ENCODE measurements at regions not wholly inside any gene's neighbourhood (a gene's known extent, or its start where the extent isn't known, plus 50 kb on each side); places are given as distances from the start of the nearest gene placed in this dataset.

DNA sequence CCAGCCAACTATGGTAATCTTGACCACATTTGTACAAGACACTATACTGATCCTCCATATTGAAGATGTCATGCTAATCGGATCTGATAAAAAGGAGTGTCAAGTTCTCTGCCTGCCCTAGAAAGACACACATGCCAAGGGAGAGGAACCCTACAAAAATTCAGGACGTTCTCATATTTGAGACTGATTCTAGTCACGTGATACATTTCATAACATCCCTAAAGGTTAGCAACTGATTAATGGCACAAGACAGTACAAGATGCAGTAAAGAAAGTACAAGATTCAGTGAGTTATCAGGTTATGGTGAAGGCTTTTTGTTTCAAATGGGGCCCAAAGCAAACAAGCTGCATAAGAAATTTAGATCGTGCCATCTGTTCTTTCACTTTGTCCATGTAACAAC is 190.7 kb upstream of the MOCS1 start:
- TF ChIP-seq EP300 (conservative IDR thresholded peaks at IDR 0.05; ENCODE audit: poor library complexity, severe bottlenecking) = no peak
- no peak for TF ChIP-seq EZH2 (IDR thresholded peaks at IDR 0.05; ENCODE audit: borderline replicate concordance, insufficient read depth, low read length, poor library complexity, severe bottlenecking)
- TF ChIP-seq, protein P1, sequence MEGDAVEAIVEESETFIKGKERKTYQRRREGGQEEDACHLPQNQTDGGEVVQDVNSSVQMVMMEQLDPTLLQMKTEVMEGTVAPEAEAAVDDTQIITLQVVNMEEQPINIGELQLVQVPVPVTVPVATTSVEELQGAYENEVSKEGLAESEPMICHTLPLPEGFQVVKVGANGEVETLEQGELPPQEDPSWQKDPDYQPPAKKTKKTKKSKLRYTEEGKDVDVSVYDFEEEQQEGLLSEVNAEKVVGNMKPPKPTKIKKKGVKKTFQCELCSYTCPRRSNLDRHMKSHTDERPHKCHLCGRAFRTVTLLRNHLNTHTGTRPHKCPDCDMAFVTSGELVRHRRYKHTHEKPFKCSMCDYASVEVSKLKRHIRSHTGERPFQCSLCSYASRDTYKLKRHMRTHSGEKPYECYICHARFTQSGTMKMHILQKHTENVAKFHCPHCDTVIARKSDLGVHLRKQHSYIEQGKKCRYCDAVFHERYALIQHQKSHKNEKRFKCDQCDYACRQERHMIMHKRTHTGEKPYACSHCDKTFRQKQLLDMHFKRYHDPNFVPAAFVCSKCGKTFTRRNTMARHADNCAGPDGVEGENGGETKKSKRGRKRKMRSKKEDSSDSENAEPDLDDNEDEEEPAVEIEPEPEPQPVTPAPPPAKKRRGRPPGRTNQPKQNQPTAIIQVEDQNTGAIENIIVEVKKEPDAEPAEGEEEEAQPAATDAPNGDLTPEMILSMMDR (IDR thresholded peaks at IDR 0.05; ENCODE audit: poor library complexity, severe bottlenecking) = no peak
- no peak for TF ChIP-seq MXI1 (conservative IDR thresholded peaks at IDR 0.05; ENCODE audit: poor library complexity, severe bottlenecking)
- TF ChIP-seq SMC3 (conservative IDR thresholded peaks at IDR 0.05; ENCODE audit: poor library complexity) = no peak
- no peak for TF ChIP-seq RAD21 (conservative IDR thresholded peaks at IDR 0.05)
- no peak for TF ChIP-seq TAF1 (IDR thresholded peaks at IDR 0.05; ENCODE audit: low read depth)
- TF ChIP-seq, protein P2, sequence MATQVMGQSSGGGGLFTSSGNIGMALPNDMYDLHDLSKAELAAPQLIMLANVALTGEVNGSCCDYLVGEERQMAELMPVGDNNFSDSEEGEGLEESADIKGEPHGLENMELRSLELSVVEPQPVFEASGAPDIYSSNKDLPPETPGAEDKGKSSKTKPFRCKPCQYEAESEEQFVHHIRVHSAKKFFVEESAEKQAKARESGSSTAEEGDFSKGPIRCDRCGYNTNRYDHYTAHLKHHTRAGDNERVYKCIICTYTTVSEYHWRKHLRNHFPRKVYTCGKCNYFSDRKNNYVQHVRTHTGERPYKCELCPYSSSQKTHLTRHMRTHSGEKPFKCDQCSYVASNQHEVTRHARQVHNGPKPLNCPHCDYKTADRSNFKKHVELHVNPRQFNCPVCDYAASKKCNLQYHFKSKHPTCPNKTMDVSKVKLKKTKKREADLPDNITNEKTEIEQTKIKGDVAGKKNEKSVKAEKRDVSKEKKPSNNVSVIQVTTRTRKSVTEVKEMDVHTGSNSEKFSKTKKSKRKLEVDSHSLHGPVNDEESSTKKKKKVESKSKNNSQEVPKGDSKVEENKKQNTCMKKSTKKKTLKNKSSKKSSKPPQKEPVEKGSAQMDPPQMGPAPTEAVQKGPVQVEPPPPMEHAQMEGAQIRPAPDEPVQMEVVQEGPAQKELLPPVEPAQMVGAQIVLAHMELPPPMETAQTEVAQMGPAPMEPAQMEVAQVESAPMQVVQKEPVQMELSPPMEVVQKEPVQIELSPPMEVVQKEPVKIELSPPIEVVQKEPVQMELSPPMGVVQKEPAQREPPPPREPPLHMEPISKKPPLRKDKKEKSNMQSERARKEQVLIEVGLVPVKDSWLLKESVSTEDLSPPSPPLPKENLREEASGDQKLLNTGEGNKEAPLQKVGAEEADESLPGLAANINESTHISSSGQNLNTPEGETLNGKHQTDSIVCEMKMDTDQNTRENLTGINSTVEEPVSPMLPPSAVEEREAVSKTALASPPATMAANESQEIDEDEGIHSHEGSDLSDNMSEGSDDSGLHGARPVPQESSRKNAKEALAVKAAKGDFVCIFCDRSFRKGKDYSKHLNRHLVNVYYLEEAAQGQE (IDR thresholded peaks at IDR 0.05; ENCODE audit: borderline replicate concordance) = no peak
- TF ChIP-seq POLR2AphosphoS5 (IDR thresholded peaks at IDR 0.05) = no peak
- no peak overlapping the region for H3K27ac ChIP-seq (ENCODE audit: low read length)
- no peak overlapping the region for H3K4me3 ChIP-seq (ENCODE audit: low read length)
- H4K20me1 ChIP-seq (ENCODE audit: insufficient read depth) = no peaks in the 10 kb centered on the region
- H3K27me3 ChIP-seq (ENCODE audit: insufficient read depth, low read depth, low read length) = no peaks in the 10 kb centered on the region
- no peak overlapping the region for H3K9ac ChIP-seq (ENCODE audit: low read length)
- no peaks in the 10 kb centered on the region for H3K9me2 ChIP-seq (ENCODE audit: insufficient read depth, low read length)
- H3K9me3 ChIP-seq (ENCODE audit: low read length) = no peaks in the 10 kb centered on the region
- no peak overlapping the region for H2AFZ ChIP-seq (ENCODE audit: low read depth, low read length)
- no peak overlapping the region for H3K4me2 ChIP-seq (ENCODE audit: low read length)
- H3F3A ChIP-seq (ENCODE audit: insufficient read depth, low read length, poor library complexity, severe bottlenecking) = no peaks in the 10 kb centered on the region
- H3K79me2 ChIP-seq (replicated peaks; ENCODE audit: insufficient read depth, low read length) = no peaks in the 10 kb centered on the region
- no peaks in the 10 kb centered on the region for H3K36me3 ChIP-seq (ENCODE audit: insufficient read depth, low read length)

DNA sequence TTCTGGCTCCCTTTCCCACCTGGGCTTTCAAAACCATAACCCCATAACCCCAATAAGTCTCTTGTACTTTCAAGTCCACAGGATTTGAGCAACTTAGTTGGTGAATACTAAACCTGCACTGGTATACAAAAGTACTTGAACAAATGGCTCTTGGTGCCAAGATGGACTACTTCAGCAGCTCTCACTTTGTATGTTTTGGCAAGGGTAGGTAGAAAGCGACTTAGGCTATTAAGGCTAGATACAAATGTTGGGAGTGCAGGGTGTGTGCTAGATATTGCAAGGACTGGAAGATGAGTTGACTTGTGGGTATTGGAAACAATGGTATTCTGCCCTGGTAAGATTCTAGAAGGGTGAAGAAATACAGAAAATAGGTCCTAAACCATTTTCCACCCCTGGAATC is 182.6 kb upstream of the MOCS1 start:
- H3K4me2 ChIP-seq (ENCODE audit: low read length) = no peak overlapping the region
- no peak overlapping the region for H2AFZ ChIP-seq (ENCODE audit: low read depth, low read length)
- H3K36me3 ChIP-seq (ENCODE audit: insufficient read depth, low read length) = no peaks in the 10 kb centered on the region
- H3F3A ChIP-seq (ENCODE audit: insufficient read depth, low read length, poor library complexity, severe bottlenecking) = no peaks in the 10 kb centered on the region
- H4K20me1 ChIP-seq (ENCODE audit: insufficient read depth) = no peaks in the 10 kb centered on the region
- no peaks in the 10 kb centered on the region for H3K79me2 ChIP-seq (replicated peaks; ENCODE audit: insufficient read depth, low read length)
- H3K9me2 ChIP-seq (ENCODE audit: insufficient read depth, low read length) = no peaks in the 10 kb centered on the region
- TF ChIP-seq, protein P1 (IDR thresholded peaks at IDR 0.05; ENCODE audit: poor library complexity, severe bottlenecking) = no peak
- no peak for TF ChIP-seq SMC3 (conservative IDR thresholded peaks at IDR 0.05; ENCODE audit: poor library complexity)
- TF ChIP-seq, protein P2 (IDR thresholded peaks at IDR 0.05; ENCODE audit: borderline replicate concordance) = no peak
- TF ChIP-seq RAD21 (conservative IDR thresholded peaks at IDR 0.05) = no peak
- no peak for TF ChIP-seq EZH2 (IDR thresholded peaks at IDR 0.05; ENCODE audit: borderline replicate concordance, insufficient read depth, low read length, poor library complexity, severe bottlenecking)
- TF ChIP-seq EP300 (conservative IDR thresholded peaks at IDR 0.05; ENCODE audit: poor library complexity, severe bottlenecking) = no peak
- TF ChIP-seq POLR2AphosphoS5 (IDR thresholded peaks at IDR 0.05) = no peak
- no peak for TF ChIP-seq MXI1 (conservative IDR thresholded peaks at IDR 0.05; ENCODE audit: poor library complexity, severe bottlenecking)
- TF ChIP-seq TAF1 (IDR thresholded peaks at IDR 0.05; ENCODE audit: low read depth) = no peak
- no peaks in the 10 kb centered on the region for H3K9me3 ChIP-seq (ENCODE audit: low read length)
- no peak overlapping the region for H3K27ac ChIP-seq (ENCODE audit: low read length)
- no peak overlapping the region for H3K9ac ChIP-seq (ENCODE audit: low read length)
- H3K27me3 ChIP-seq (ENCODE audit: insufficient read depth, low read depth, low read length) = no peaks in the 10 kb centered on the region
- no peak overlapping the region for H3K4me3 ChIP-seq (ENCODE audit: low read length)

Measured in neural cell (in vitro differentiated cells).